ENCODE measurements at regions not wholly inside any gene's neighbourhood (a gene's known extent, or its start where the extent isn't known, plus 50 kb on each side); places are given as distances from the start of the nearest gene placed in this dataset.
"Not testable (repeated sequence)": the region's sequence is repeated elsewhere in the genome, so short reads cannot be mapped to it uniquely, and the experiment has no call there.

- no peak for DNase-seq
Measured at GRCh38 chr10:120755771-120756170, 95.4 kb upstream of the WDR11 start.

- DNase-seq: no peak
Measured at GRCh38 chr10:120760253-120760652, 90.9 kb upstream of the WDR11 start.

GRCh38 chr10:120761951-120762350, 89.2 kb upstream of the WDR11 start:
- DNase-seq: no peak

- no peak for DNase-seq
Measured at GRCh38 chr10:120765226-120765803, 85.8 kb upstream of the WDR11 start.

- DNase-seq: no peak
Measured at GRCh38 chr10:120768227-120768626, 82.9 kb upstream of the WDR11 start.

GRCh38 chr10:120770496-120770895, 80.7 kb upstream of the WDR11 start:
- no peak for DNase-seq

GRCh38 chr10:120776442-120776841, 74.7 kb upstream of the WDR11 start:
- DNase-seq: no peak

- no peak for DNase-seq
Measured at GRCh38 chr10:120782336-120782735, 68.8 kb upstream of the WDR11 start.

GRCh38 chr10:120783098-120783497, 68.1 kb upstream of the WDR11 start:
- DNase-seq: no peak

GRCh38 chr10:120783867-120784266, 67.3 kb upstream of the WDR11 start:
- no peak for DNase-seq

GRCh38 chr10:120788771-120789170, 62.4 kb upstream of the WDR11 start:
- DNase-seq: no peak

- DNase-seq: no peak
Measured at GRCh38 chr10:120789303-120790203, 61.6 kb upstream of the WDR11 start.

- no peak for DNase-seq
Measured at GRCh38 chr10:120791316-120791715, 59.8 kb upstream of the WDR11 start.

GRCh38 chr10:120793088-120793487, 58.1 kb upstream of the WDR11 start:
- DNase-seq: no peak

GRCh38 chr10:120794390-120794789, 56.8 kb upstream of the WDR11 start:
- no peak for DNase-seq

GRCh38 chr10:120798276-120798675, 52.9 kb upstream of the WDR11 start:
- DNase-seq: not testable (repeated sequence)

GRCh38 chr10:120799849-120800248, 51.3 kb upstream of the WDR11 start:
- no peak for DNase-seq

GRCh38 chr10:120800528-120801323, 50.4 kb upstream of the WDR11 start:
- DNase-seq: no peak
